ENCODE measurements at regions not wholly inside any gene's neighbourhood (a gene's known extent, or its start where the extent isn't known, plus 50 kb on each side); places are given as distances from the start of the nearest gene placed in this dataset.

GRCh38 chr11:119937412-119937811 lies 200.5 kb downstream of the TRIM29 start:
- Histone ChIP-seq H3K79me2 (ENCODE audit: insufficient read depth, low read length) (no peaks in the 10 kb centered on the region), H3K4me2 (ENCODE audit: low read length) (no peak overlapping the region), H3K4me3 (ENCODE audit: low read depth, low read length, poor library complexity, severe bottlenecking) (no peak overlapping the region), H3K36me3 (ENCODE audit: insufficient read depth, low read length) (no peaks in the 10 kb centered on the region), H4K20me1 (ENCODE audit: insufficient read depth, low read length) (no peaks in the 10 kb centered on the region), H2AFZ (ENCODE audit: low read length) (no peak overlapping the region), H3K9me3 (ENCODE audit: low read length) (no peaks in the 10 kb centered on the region), H3F3A (ENCODE audit: insufficient read depth, low read length) (no peaks in the 10 kb centered on the region), H3K9ac (ENCODE audit: low read length) (no peak overlapping the region), H3K4me1 (ENCODE audit: insufficient read depth, low read length, severe bottlenecking) (no peaks in the 10 kb centered on the region), H3K9me2 (ENCODE audit: low read depth, low read length) (no peaks in the 10 kb centered on the region), H3K27ac (ENCODE audit: low read depth, low read length, poor library complexity, severe bottlenecking) (no peak overlapping the region), H3K27me3 (ENCODE audit: insufficient read depth, low read length) (no peaks in the 10 kb centered on the region)
- TF ChIP-seq EZH2 (IDR thresholded peaks at IDR 0.05; ENCODE audit: borderline replicate concordance, low read length), result no peak
- TF ChIP-seq CTCF (IDR thresholded peaks at IDR 0.05; ENCODE audit: low read length), result no peak

GRCh38 chr11:119936426-119936825 lies 201.5 kb downstream of the TRIM29 start:
- H3K9me2 ChIP-seq (ENCODE audit: low read depth, low read length), result no peaks in the 10 kb centered on the region
- TF ChIP-seq EZH2 (IDR thresholded peaks at IDR 0.05; ENCODE audit: borderline replicate concordance, low read length), result no peak
- no peak for TF ChIP-seq CTCF (IDR thresholded peaks at IDR 0.05; ENCODE audit: low read length)
- H4K20me1 ChIP-seq (ENCODE audit: insufficient read depth, low read length), result no peaks in the 10 kb centered on the region
- no peaks in the 10 kb centered on the region for H3K9me3 ChIP-seq (ENCODE audit: low read length)
- H3K79me2 ChIP-seq (ENCODE audit: insufficient read depth, low read length), result no peaks in the 10 kb centered on the region
- no peaks in the 10 kb centered on the region for H3F3A ChIP-seq (ENCODE audit: insufficient read depth, low read length)
- no peak overlapping the region for H3K9ac ChIP-seq (ENCODE audit: low read length)
- no peak overlapping the region for H3K4me2 ChIP-seq (ENCODE audit: low read length)
- H3K4me3 ChIP-seq (ENCODE audit: low read depth, low read length, poor library complexity, severe bottlenecking), result no peak overlapping the region
- no peak overlapping the region for H2AFZ ChIP-seq (ENCODE audit: low read length)
- H3K27ac ChIP-seq (ENCODE audit: low read depth, low read length, poor library complexity, severe bottlenecking), result no peak overlapping the region
- H3K36me3 ChIP-seq (ENCODE audit: insufficient read depth, low read length), result no peaks in the 10 kb centered on the region
- H3K4me1 ChIP-seq (ENCODE audit: insufficient read depth, low read length, severe bottlenecking), result no peaks in the 10 kb centered on the region
- no peaks in the 10 kb centered on the region for H3K27me3 ChIP-seq (ENCODE audit: insufficient read depth, low read length)

GRCh38 chr11:119935349-119935925 lies 202.5 kb downstream of the TRIM29 start:
- TF ChIP-seq EZH2 (IDR thresholded peaks at IDR 0.05; ENCODE audit: borderline replicate concordance, low read length), result no peak
- no peaks in the 10 kb centered on the region for H3K9me2 ChIP-seq (ENCODE audit: low read depth, low read length)
- H3K4me3 ChIP-seq (ENCODE audit: low read depth, low read length, poor library complexity, severe bottlenecking), result no peak overlapping the region
- H3K27ac ChIP-seq (ENCODE audit: low read depth, low read length, poor library complexity, severe bottlenecking), result no peak overlapping the region
- H2AFZ ChIP-seq (ENCODE audit: low read length), result no peak overlapping the region
- no peaks in the 10 kb centered on the region for H3K4me1 ChIP-seq (ENCODE audit: insufficient read depth, low read length, severe bottlenecking)
- H3K79me2 ChIP-seq (ENCODE audit: insufficient read depth, low read length), result no peaks in the 10 kb centered on the region
- H3K27me3 ChIP-seq (ENCODE audit: insufficient read depth, low read length), result no peaks in the 10 kb centered on the region
- no peaks in the 10 kb centered on the region for H3F3A ChIP-seq (ENCODE audit: insufficient read depth, low read length)
- no peaks in the 10 kb centered on the region for H4K20me1 ChIP-seq (ENCODE audit: insufficient read depth, low read length)
- H3K36me3 ChIP-seq (ENCODE audit: insufficient read depth, low read length), result no peaks in the 10 kb centered on the region
- no peaks in the 10 kb centered on the region for H3K9me3 ChIP-seq (ENCODE audit: low read length)
- no peak overlapping the region for H3K9ac ChIP-seq (ENCODE audit: low read length)
- H3K4me2 ChIP-seq (ENCODE audit: low read length), result no peak overlapping the region

- no peak overlapping the region for H3K27ac ChIP-seq (ENCODE audit: low read depth, low read length, poor library complexity, severe bottlenecking)
- H3K9ac ChIP-seq (ENCODE audit: low read length), result no peak overlapping the region
- H2AFZ ChIP-seq (ENCODE audit: low read length), result no peak overlapping the region
- H3K4me2 ChIP-seq (ENCODE audit: low read length), result no peak overlapping the region
- no peaks in the 10 kb centered on the region for H3F3A ChIP-seq (ENCODE audit: insufficient read depth, low read length)
- H3K27me3 ChIP-seq (ENCODE audit: insufficient read depth, low read length), result no peaks in the 10 kb centered on the region
- no peak overlapping the region for H3K4me3 ChIP-seq (ENCODE audit: low read depth, low read length, poor library complexity, severe bottlenecking)
- H3K36me3 ChIP-seq (ENCODE audit: insufficient read depth, low read length), result no peaks in the 10 kb centered on the region
- H3K79me2 ChIP-seq (ENCODE audit: insufficient read depth, low read length), result no peaks in the 10 kb centered on the region
- H3K4me1 ChIP-seq (ENCODE audit: insufficient read depth, low read length, severe bottlenecking), result no peaks in the 10 kb centered on the region
- TF ChIP-seq CTCF (IDR thresholded peaks at IDR 0.05; ENCODE audit: low read length), result no peak
- no peak for TF ChIP-seq EZH2 (IDR thresholded peaks at IDR 0.05; ENCODE audit: borderline replicate concordance, low read length)
- no peaks in the 10 kb centered on the region for H3K9me3 ChIP-seq (ENCODE audit: low read length)
- H4K20me1 ChIP-seq (ENCODE audit: insufficient read depth, low read length), result no peaks in the 10 kb centered on the region
- no peaks in the 10 kb centered on the region for H3K9me2 ChIP-seq (ENCODE audit: low read depth, low read length)
These were observed 203.0 kb downstream of the TRIM29 start for GRCh38 chr11:119934866-119935265.

All from OCI-LY1 (cell line).